Bronchial epithelial cell (primary cell): ENCODE measurements at regions not wholly inside any gene's neighbourhood (a gene's known extent, or its start where the extent isn't known, plus 50 kb on each side); places are given as distances from the start of the nearest gene placed in this dataset.

Source experiments
- DNase-seq: peaks from one replicate; pipeline ENCODE4 v3.0.0-alpha.2; 2010; ENCODE audit warnings: low read depth
- FAIRE-seq: peaks from 2 replicates; lab custom pipeline; 2011; peaks lifted over from hg19 to GRCh38; lab: Jason Lieb, UNC
- H3K27me3 ChIP-seq: 2 replicates; pipeline ENCODE4 v1.5.1; 2011; ENCODE audit warnings: low read length; ENCODE audit not compliant: control insufficient read depth, insufficient read depth
- H3K36me3 ChIP-seq: 2 replicates; pipeline ENCODE4 v1.5.1; 2011; ENCODE audit warnings: low read length; ENCODE audit not compliant: control insufficient read depth, insufficient read depth
- H3K4me3 ChIP-seq: 2 replicates; pipeline ENCODE4 v1.5.1; 2011; ENCODE audit warnings: mild to moderate bottlenecking, low read depth, low read length, control low read depth
- CTCF ChIP-seq: IDR thresholded peaks from 2 replicates; pipeline ENCODE4 v1.5.1; 2011; ENCODE audit warnings: mild to moderate bottlenecking, moderate library complexity, low read length, control low read depth, inconsistent platforms; ENCODE audit not compliant: insufficient read depth, severe bottlenecking

DNA sequence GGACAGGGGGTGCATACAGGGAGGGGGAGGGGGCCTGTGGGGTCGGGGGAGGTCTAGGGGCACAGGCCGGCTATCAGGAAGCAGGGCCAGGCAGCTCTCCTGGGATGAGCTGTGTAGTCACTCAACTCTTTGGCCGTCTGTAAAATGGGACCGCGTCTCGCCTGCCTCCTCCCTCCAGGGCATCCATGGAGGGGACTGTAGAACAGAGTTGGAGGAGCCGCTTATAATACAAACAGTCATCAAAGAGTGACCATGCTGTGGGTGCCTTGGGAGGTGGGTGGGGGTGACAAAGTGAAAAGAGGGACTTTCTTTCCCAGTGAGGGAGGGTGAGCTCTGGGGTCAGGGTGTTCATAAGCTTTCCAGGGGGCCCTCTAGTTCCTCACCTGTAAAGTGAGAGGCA is 169.6 kb upstream of the HAAO start:
- TF ChIP-seq CTCF, result no peak
- H3K36me3 ChIP-seq, result no peaks in the 10 kb centered on the region
- H3K4me3 ChIP-seq, result no peak overlapping the region
- no peak for DNase-seq
- no peak for FAIRE-seq
- H3K27me3 ChIP-seq, result no peaks in the 10 kb centered on the region

- no peak for TF ChIP-seq CTCF
- Histone ChIP-seq H3K36me3 (no peaks in the 10 kb centered on the region), H3K4me3 (no peak overlapping the region), H3K27me3 (no peaks in the 10 kb centered on the region)
- no peak for DNase-seq
- no peak for FAIRE-seq
These were observed 169.0 kb upstream of the HAAO start for GRCh38 chr2:42961385-42961811.

GRCh38 chr2:42960842-42961180 is 168.4 kb upstream of the HAAO start:
- TF ChIP-seq CTCF, result no peak
- Histone ChIP-seq H3K27me3 (no peaks in the 10 kb centered on the region), H3K4me3 (no peak overlapping the region), H3K36me3 (no peaks in the 10 kb centered on the region)
- DNase-seq (no peak), FAIRE-seq (no peak)

DNA sequence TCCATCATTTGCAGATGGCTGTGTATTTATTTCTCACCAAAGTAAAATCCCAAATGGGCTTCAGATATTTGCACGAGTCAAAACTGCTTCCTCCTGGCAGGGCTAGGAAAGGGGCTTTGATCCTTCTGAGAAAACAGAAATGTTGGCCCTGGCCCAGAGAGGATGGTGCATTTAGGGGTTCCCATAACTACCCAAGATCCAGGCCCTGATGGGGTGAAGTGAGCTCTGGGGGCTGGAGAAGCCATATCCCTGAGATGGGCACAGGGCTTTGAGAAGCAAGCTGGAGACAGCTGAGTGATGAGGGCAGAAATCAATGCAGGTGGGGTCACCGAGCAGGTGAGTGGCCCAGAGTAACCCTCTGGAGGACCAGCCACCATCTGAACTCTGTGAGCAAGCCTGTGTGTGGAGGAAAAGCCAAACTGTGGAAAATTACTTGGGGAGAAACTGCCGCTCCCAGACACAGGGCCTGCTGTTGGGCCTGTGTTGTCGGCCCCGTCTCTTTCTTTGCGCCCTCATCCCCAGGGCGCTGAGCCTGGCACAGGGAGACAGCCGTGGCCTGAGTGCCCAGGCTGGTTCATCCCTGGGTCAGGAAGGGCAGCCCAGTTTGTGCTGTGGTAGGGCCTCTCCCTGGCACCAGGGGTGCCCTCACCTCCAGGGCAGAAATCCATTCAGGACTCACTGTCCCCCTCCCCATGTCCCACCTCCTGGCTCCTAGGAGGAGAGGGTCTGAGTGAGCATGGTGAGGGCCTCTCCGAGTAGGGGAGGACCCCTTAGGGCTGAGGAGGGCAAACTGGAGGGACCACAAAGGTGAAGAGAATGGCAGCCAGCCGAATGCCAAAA is 167.8 kb upstream of the HAAO start:
- no peaks in the 10 kb centered on the region for H3K27me3 ChIP-seq
- FAIRE-seq (no peak), DNase-seq (no peak)
- H3K36me3 ChIP-seq, result no peaks in the 10 kb centered on the region
- TF ChIP-seq CTCF, result no peak
- H3K4me3 ChIP-seq, result no peak overlapping the region

GRCh38 chr2:42959234-42960001 is 167.0 kb upstream of the HAAO start:
- Histone ChIP-seq H3K27me3 (no peaks in the 10 kb centered on the region), H3K4me3 (no peak overlapping the region), H3K36me3 (no peaks in the 10 kb centered on the region)
- FAIRE-seq, result no peak
- DNase-seq, result peak; percentile 21
- no peak for TF ChIP-seq CTCF
